Neural cell (in vitro differentiated cells): ENCODE measurements at regions not wholly inside any gene's neighbourhood (a gene's known extent, or its start where the extent isn't known, plus 50 kb on each side); places are given as distances from the start of the nearest gene placed in this dataset.
"Not testable (repeated sequence)": the region's sequence is repeated elsewhere in the genome, so short reads cannot be mapped to it uniquely, and the experiment has no call there.

Source experiments
- CTCF ChIP-seq: fragments of 450-650 bp; IDR thresholded peaks from 2 replicates; pipeline ENCODE4 v1.5.1; 2014; ENCODE audit warnings: antibody characterized with exemption, mild to moderate bottlenecking, moderate library complexity; ENCODE audit not compliant: poor library complexity, severe bottlenecking
- EP300 ChIP-seq: fragments of 450-650 bp; conservative IDR thresholded peaks from 2 replicates; pipeline ENCODE4 v1.6.1; 2014; ENCODE audit warnings: antibody characterized with exemption, mild to moderate bottlenecking, moderate library complexity; ENCODE audit not compliant: poor library complexity, severe bottlenecking
- EZH2 ChIP-seq: fragments of 200-600, 300-800 bp; shearing (Covaris generic), sonication (generic); IDR thresholded peaks from 2 replicates; pipeline ENCODE4 v1.6.1; 2014; ENCODE audit warnings: antibody characterized with exemption, low read length, borderline replicate concordance, mild to moderate bottlenecking; ENCODE audit not compliant: insufficient read depth, poor library complexity, severe bottlenecking
- POLR2AphosphoS5 ChIP-seq: IDR thresholded peaks from 2 replicates; pipeline ENCODE4 v1.6.1; 2012

DNA sequence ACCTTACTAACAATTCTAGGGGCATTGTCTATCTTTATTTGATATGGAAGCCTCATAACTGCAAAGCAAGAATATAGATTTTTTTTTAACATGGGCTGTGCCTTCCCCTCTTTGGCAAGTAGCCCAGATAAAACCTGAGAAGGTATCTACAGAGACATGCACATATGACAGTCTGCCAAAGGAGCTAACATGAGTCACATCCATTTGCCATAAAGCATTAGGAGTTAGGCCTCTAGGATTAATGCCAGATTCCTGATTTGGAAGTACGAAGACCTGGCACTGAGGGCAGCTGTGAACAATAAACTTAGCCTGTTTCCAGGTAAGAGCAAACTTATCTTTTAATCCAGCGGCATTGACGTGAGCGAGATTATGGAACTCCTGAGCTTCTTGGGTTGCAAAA lies 808.7 kb downstream of the SLC6A15 start:
- not testable (repeated sequence) for TF ChIP-seq CTCF, EP300, POLR2AphosphoS5, EZH2
